ENCODE measurements at regions not wholly inside any gene's neighbourhood (a gene's known extent, or its start where the extent isn't known, plus 50 kb on each side); places are given as distances from the start of the nearest gene placed in this dataset.

GRCh38 chr2:2692599-2693389 is 361.7 kb upstream of the MYT1L start:
- no peak for TF ChIP-seq CTCF (IDR thresholded peaks at IDR 0.05; ENCODE audit: extremely low read depth, missing control alignments)
- DNase-seq (ENCODE audit: low spot score) = no peak

DNA sequence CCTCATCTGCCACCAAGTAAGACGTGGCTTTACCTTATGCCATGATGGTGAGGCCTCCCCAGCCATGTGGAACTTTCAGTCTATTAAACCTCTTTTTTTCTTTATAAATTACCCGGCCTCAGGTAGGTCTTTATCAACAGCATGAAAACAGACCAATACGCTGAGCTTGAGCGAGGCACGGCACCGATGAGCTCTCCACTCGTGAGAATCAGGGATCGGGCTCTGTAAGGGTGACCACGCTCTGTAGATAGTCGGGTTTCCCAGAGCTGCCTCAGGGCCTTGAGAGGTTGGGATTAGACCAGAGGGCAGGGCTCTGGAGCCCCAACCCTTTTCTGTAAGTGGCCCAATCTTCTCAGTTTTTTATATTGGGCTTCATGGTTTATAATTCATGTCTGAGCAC is 360.3 kb upstream of the MYT1L start:
- TF ChIP-seq CTCF (IDR thresholded peaks at IDR 0.05; ENCODE audit: extremely low read depth, missing control alignments) = no peak
- DNase-seq (ENCODE audit: low spot score) = no peak

DNA sequence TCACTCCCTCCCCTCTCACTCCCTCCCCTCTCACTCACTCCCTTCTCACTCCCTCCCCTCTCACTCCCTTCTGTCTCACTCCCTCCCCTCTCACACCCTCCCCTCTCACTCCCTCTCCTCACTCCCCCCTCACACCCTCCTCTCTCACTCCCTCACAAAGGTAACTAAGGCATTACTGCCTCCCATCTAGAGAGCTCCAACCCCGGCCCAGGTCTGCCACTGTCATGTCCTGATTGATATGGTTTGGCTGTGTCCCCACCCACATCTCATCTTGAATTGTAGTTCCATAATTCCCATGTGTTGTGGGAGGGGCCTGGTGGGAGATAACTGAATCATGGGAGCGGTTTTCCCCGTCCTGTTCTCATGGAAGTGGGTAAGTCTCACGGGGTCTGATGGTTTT is 359.9 kb upstream of the MYT1L start:
- no peak for TF ChIP-seq CTCF (IDR thresholded peaks at IDR 0.05; ENCODE audit: extremely low read depth, missing control alignments)
- DNase-seq (ENCODE audit: low spot score) = no peak

DNA sequence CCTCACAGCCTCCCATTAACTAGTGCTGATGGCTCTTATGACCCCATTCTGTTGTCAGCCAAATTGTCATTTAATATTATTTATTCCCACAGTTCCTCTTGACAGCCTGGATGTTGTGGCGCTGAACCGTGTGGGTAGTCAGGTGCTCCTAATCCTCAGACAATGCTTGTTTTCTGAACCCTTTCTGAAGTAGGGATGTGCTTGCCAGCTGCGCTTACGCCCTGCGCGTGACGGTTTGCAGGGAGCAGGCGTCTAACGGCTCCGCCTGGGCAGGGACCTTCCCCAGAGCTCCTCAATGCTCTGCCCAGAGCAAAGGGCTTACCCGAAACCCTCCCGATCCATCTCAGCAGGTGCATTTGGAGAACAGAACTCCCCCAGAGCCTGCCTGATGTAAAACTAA is 358.2 kb upstream of the MYT1L start:
- TF ChIP-seq CTCF (IDR thresholded peaks at IDR 0.05; ENCODE audit: extremely low read depth, missing control alignments) = no peak
- DNase-seq (ENCODE audit: low spot score) = no peak

GRCh38 chr2:2688254-2688653 is 357.2 kb upstream of the MYT1L start:
- TF ChIP-seq CTCF (IDR thresholded peaks at IDR 0.05; ENCODE audit: extremely low read depth, missing control alignments) = no peak
- no peak for DNase-seq (ENCODE audit: low spot score)

- TF ChIP-seq CTCF (IDR thresholded peaks at IDR 0.05; ENCODE audit: extremely low read depth, missing control alignments) = no peak
- DNase-seq (ENCODE audit: low spot score) = no peak
Observed at GRCh38 chr2:2687745-2688144, 356.7 kb upstream of the MYT1L start.

- no peak for TF ChIP-seq CTCF (IDR thresholded peaks at IDR 0.05; ENCODE audit: extremely low read depth, missing control alignments)
- DNase-seq (ENCODE audit: low spot score) = no peak
Observed at GRCh38 chr2:2686222-2686621, 355.1 kb upstream of the MYT1L start.
